Colonic mucosa (tissue), 4 donors: ENCODE measurements at regions not wholly inside any gene's neighbourhood (a gene's known extent, or its start where the extent isn't known, plus 50 kb on each side); places are given as distances from the start of the nearest gene placed in this dataset.

Experiments used
- DNase-seq: peaks from one replicate; pipeline ENCODE4 v3.0.0-alpha.2; 2020
- H3K27ac ChIP-seq: fragments of 200-600 bp; one replicate; pipeline ENCODE4 v1.8.0; 2021
- H3K27me3 ChIP-seq: fragments of 200-600 bp; one replicate; pipeline ENCODE4 v1.8.0; 2021
- H3K36me3 ChIP-seq: fragments of 200-600 bp; one replicate; pipeline ENCODE4 v1.8.0; 2021
- H3K4me1 ChIP-seq: fragments of 200-600 bp; one replicate; pipeline ENCODE4 v1.8.0; 2021; ENCODE audit warnings: mild to moderate bottlenecking
- H3K4me3 ChIP-seq: fragments of 200-600 bp; one replicate; pipeline ENCODE4 v1.8.0; 2021
- H3K9ac ChIP-seq, 2 donors: one replicate each; pipeline ENCODE4 v1.7.0; 2013; ENCODE audit warnings: control low read depth in 2 of 2, low read depth in 2 of 2, low read length in 2 of 2
- H3K9me3 ChIP-seq: fragments of 200-600 bp; one replicate; pipeline ENCODE4 v1.8.0; 2021
- CTCF ChIP-seq: fragments of 200-600 bp; IDR thresholded peaks from one replicate; pipeline ENCODE4 v1.8.0; 2022; ENCODE audit warnings: antibody characterized with exemption, mild to moderate bottlenecking
- intact Hi-C: fragments of 100-400 bp; cut with DNase I; formaldehyde crosslinking; loops from one replicate; pipeline ENCODE4 v1.14.1; 2022
- donor health status: healthy.
- donor health status: DM: no; HTN: no; CAD: no.
- donor health status: DM: no; HTN: no; CAD: no.

- Histone ChIP-seq H3K9ac (no peak overlapping the region), H3K4me1 (no peaks in the 10 kb centered on the region), H3K4me3 (no peak overlapping the region), H3K27me3 (no peaks in the 10 kb centered on the region), H3K9me3 (no peaks in the 10 kb centered on the region), H3K36me3 (no peaks in the 10 kb centered on the region), H3K27ac (no peak overlapping the region)
- DNase-seq = no peak
- intact Hi-C loops = no loop called here
- no peak for TF ChIP-seq CTCF
Observed at GRCh38 chr14:49297102-49297501, 289.1 kb downstream of the RPS29 start.

DNA sequence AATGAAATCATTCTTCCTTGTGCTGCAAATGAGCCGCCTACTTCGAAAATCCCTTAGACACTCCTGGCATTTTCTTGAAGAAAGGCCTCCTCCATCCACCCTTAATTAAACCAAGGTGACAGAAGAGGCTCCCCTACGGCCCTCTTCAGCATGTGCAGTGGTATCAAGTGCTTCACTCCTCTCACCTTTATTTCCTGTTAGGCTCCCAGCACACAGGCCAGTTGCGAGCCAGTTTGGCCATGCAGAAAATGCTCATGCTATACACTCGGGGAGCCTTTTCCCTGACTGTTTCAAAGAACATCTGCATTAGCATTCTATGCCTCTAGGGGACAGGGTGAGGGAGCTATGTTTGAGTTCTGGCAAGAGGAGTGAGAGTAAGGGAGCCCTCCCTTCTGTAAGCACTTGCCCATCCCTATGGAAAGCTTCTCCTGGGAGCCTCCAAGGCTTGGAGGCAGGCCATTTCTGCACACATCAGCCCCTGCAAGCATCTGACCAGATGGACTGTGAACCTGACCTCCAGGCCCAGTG, 291.5 kb downstream of the RPS29 start:
- no peak for DNase-seq
- Histone ChIP-seq H3K4me3 (no peak overlapping the region), H3K27me3 (no peaks in the 10 kb centered on the region), H3K27ac (no peak overlapping the region), H3K36me3 (no peaks in the 10 kb centered on the region), H3K9me3 (no peaks in the 10 kb centered on the region), H3K4me1 (no peaks in the 10 kb centered on the region), H3K9ac (no peak overlapping the region)
- TF ChIP-seq CTCF = no peak
- intact Hi-C loops = no loop called here

GRCh38 chr14:49287004-49287403, 299.2 kb downstream of the RPS29 start:
- H3K27me3 ChIP-seq = no peaks in the 10 kb centered on the region
- H3K4me1 ChIP-seq = no peaks in the 10 kb centered on the region
- intact Hi-C loops = no loop called here

DNA sequence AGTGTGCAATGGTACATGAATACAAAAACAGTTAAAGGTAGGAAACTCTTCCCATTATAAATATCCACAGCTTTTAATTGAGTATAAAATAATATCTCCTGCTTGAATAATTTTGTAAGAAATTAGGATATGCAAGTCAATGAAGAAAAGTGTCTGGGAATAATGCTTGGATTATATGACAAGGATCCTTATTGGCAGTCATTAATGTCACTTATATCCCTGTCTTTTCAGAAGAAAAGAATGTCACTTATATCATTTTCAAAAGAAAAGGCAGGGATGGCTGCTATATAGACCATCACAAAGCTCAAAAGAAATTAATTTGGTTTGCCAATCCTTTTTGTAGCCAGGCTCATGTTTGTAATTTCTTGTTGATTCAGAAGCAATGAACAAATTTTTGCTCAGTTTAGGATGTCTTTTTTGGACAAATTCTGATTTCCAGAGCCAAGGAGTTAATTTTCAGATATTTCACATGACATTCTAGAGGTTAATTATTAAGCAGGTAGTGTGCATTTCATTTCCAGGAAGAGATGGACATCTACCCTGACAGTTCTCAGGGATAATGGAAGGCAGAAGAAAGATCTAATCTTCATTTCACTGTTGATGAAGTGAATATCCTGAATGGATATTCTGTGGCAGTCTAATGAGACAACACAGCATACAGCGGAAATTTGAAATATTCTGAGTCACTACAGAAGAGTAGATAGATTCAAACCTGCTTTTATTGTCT, 299.8 kb downstream of the RPS29 start:
- H3K9me3 ChIP-seq = no peaks in the 10 kb centered on the region
- no peaks in the 10 kb centered on the region for H3K4me1 ChIP-seq
- no peak overlapping the region for H3K4me3 ChIP-seq
- DNase-seq = no peak
- H3K27me3 ChIP-seq = no peaks in the 10 kb centered on the region
- H3K27ac ChIP-seq = no peak overlapping the region
- no peak for TF ChIP-seq CTCF
- H3K36me3 ChIP-seq = no peaks in the 10 kb centered on the region
- intact Hi-C loops = no loop called here
- H3K9ac ChIP-seq = no peak overlapping the region

More at GRCh38 chr14:49287004-49287403, 299.2 kb downstream of the RPS29 start:
- no peak for DNase-seq
- no peaks in the 10 kb centered on the region for H3K9me3 ChIP-seq
- no peak overlapping the region for H3K27ac ChIP-seq
- TF ChIP-seq CTCF = no peak
- no peak overlapping the region for H3K4me3 ChIP-seq
- no peak overlapping the region for H3K9ac ChIP-seq
- no peaks in the 10 kb centered on the region for H3K36me3 ChIP-seq

DNA sequence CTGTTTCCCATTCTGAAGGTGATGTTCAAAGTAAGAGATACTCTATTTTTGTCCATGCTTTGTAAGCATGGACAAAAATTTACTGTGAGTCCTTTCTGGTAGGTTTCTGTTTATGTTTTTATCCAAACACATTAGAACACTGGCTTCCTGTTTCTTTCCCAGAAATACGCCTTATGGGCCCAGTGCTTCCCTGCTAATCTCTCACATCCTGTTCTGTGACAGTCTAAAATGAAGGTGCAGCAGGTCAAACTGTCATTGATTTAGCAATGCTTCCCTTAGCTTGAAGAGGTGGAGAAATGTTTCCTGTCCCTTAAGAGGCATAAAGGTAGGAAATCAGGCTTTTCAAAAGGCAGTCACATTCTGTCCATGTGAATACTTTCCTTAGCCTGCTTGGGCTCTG, 305.6 kb downstream of the RPS29 start:
- no peaks in the 10 kb centered on the region for H3K36me3 ChIP-seq
- intact Hi-C loops = no loop called here
- no peak for TF ChIP-seq CTCF
- H3K27me3 ChIP-seq = no peaks in the 10 kb centered on the region
- no peak overlapping the region for H3K27ac ChIP-seq
- no peak overlapping the region for H3K9ac ChIP-seq
- H3K9me3 ChIP-seq = no peaks in the 10 kb centered on the region
- H3K4me3 ChIP-seq = no peak overlapping the region
- H3K4me1 ChIP-seq = no peaks in the 10 kb centered on the region
- no peak for DNase-seq
